ENCODE measurements at regions not wholly inside any gene's neighbourhood (a gene's known extent, or its start where the extent isn't known, plus 50 kb on each side); places are given as distances from the start of the nearest gene placed in this dataset.

GRCh38 chr3:157573780-157574378 lies 70.7 kb upstream of the VEPH1 start:
- DNase-seq (ENCODE audit: low read depth, low spot score), result no peak
- no peak overlapping the region for H3K4me3 ChIP-seq (ENCODE audit: low read length)

- DNase-seq (ENCODE audit: low read depth, low spot score), result no peak
- no peak overlapping the region for H3K4me3 ChIP-seq (ENCODE audit: low read length)
These were observed 70.1 kb upstream of the VEPH1 start for GRCh38 chr3:157573281-157573680.

- H3K4me3 ChIP-seq (ENCODE audit: low read length), result no peak overlapping the region
- peak; percentile 42 for DNase-seq (ENCODE audit: low read depth, low spot score)
These were observed 69.5 kb upstream of the VEPH1 start for GRCh38 chr3:157572559-157573270.

- DNase-seq (ENCODE audit: low read depth, low spot score), result no peak
- H3K4me3 ChIP-seq (ENCODE audit: low read length), result no peak overlapping the region
These were observed 63.4 kb upstream of the VEPH1 start for GRCh38 chr3:157566596-157566995.

- no peak overlapping the region for H3K4me3 ChIP-seq (ENCODE audit: low read length)
- no peak for DNase-seq (ENCODE audit: low read depth, low spot score)
These were observed 56.2 kb upstream of the VEPH1 start for GRCh38 chr3:157559401-157559800.

All from Jurkat, Clone E6-1 (cell line).